OCI-LY1 (cell line): ENCODE measurements at regions not wholly inside any gene's neighbourhood (a gene's known extent, or its start where the extent isn't known, plus 50 kb on each side); places are given as distances from the start of the nearest gene placed in this dataset.

ENCODE experiments used
- H2AFZ ChIP-seq: fragments of 200-600 bp; sonication (generic), shearing (Covaris generic); 2 replicates; pipeline ENCODE4 v1.6.0; 2014; ENCODE audit warnings: antibody characterized with exemption, mild to moderate bottlenecking, low read length
- H3F3A ChIP-seq: fragments of 200-600 bp; sonication (generic), shearing (Covaris generic); 2 replicates; pipeline ENCODE4 v1.6.0; 2014; ENCODE audit warnings: mild to moderate bottlenecking, antibody characterized with exemption, low read length, moderate library complexity; ENCODE audit not compliant: insufficient read depth
- H3K27ac ChIP-seq: fragments of 200-600 bp; sonication (generic); 2 replicates; pipeline ENCODE4 v1.5.1; 2014; ENCODE audit warnings: low read length, mixed run types, mild to moderate bottlenecking, low read depth; ENCODE audit not compliant: poor library complexity, severe bottlenecking
- H3K27me3 ChIP-seq: fragments of 200-600 bp; sonication (generic); 2 replicates; pipeline ENCODE4 v1.6.0; 2014; ENCODE audit warnings: antibody characterized with exemption, mild to moderate bottlenecking, low read length, moderate library complexity; ENCODE audit not compliant: insufficient read depth
- H3K36me3 ChIP-seq: fragments of 200-600 bp; sonication (generic); 2 replicates; pipeline ENCODE4 v1.6.1; 2014; ENCODE audit warnings: mild to moderate bottlenecking, antibody characterized with exemption, low read length, moderate library complexity, mixed read lengths; ENCODE audit not compliant: insufficient read depth
- H3K4me1 ChIP-seq: fragments of 200-600 bp; sonication (generic); 2 replicates; pipeline ENCODE4 v1.5.1; 2014; ENCODE audit warnings: mild to moderate bottlenecking, low read length, moderate library complexity; ENCODE audit not compliant: insufficient read depth, severe bottlenecking
- H3K4me2 ChIP-seq: fragments of 200-600 bp; sonication (generic), shearing (Covaris generic); 2 replicates; pipeline ENCODE4 v1.6.1; 2014; ENCODE audit warnings: low read length
- H3K4me3 ChIP-seq: fragments of 200-600 bp; sonication (generic); 2 replicates; pipeline ENCODE4 v1.5.1; 2014; ENCODE audit warnings: low read length, low read depth, mild to moderate bottlenecking, mixed read lengths; ENCODE audit not compliant: poor library complexity, severe bottlenecking
- H3K79me2 ChIP-seq: fragments of 200-600 bp; shearing (Covaris generic); 2 replicates; pipeline ENCODE4 v1.6.1; 2016; ENCODE audit warnings: mixed run types, low read length, mixed read lengths; ENCODE audit not compliant: insufficient read depth
- H3K9ac ChIP-seq: fragments of 200-600 bp; sonication (generic), shearing (Covaris generic); 2 replicates; pipeline ENCODE4 v1.6.1; 2014; ENCODE audit warnings: mild to moderate bottlenecking, low read length, mixed read lengths
- H3K9me2 ChIP-seq: fragments of 200-600 bp; sonication (generic), shearing (Covaris generic); 2 replicates; pipeline ENCODE4 v1.6.1; 2014; ENCODE audit warnings: low read depth, mild to moderate bottlenecking, low read length, mixed read lengths
- H3K9me3 ChIP-seq: fragments of 200-600 bp; shearing (Covaris generic); 2 replicates; pipeline ENCODE4 v1.6.1; 2014; ENCODE audit warnings: low read length, mixed read lengths
- H4K20me1 ChIP-seq: fragments of 200-600 bp; sonication (generic), shearing (Covaris generic); 2 replicates; pipeline ENCODE4 v1.6.0; 2016; ENCODE audit warnings: mild to moderate bottlenecking, low read length; ENCODE audit not compliant: insufficient read depth
- CTCF ChIP-seq: fragments of 200-600 bp; sonication (generic), shearing (Covaris generic); IDR thresholded peaks from 2 replicates; pipeline ENCODE4 v1.5.1; 2017; ENCODE audit warnings: mild to moderate bottlenecking, antibody characterized with exemption, low read length, moderate library complexity, mixed read lengths
- EZH2 ChIP-seq: fragments of 200-600 bp; sonication (generic), shearing (Covaris generic); IDR thresholded peaks from 2 replicates; pipeline ENCODE4 v1.8.0; 2017; ENCODE audit warnings: borderline replicate concordance, mixed run types, mild to moderate bottlenecking, antibody characterized with exemption, low read length, moderate library complexity, mixed read lengths

- H3K9ac ChIP-seq: no peak overlapping the region
- H3K4me2 ChIP-seq: no peak overlapping the region
- no peak overlapping the region for H2AFZ ChIP-seq
- TF ChIP-seq CTCF (no peak), EZH2 (no peak)
- H3K4me1 ChIP-seq: no peaks in the 10 kb centered on the region
- H3K4me3 ChIP-seq: no peak overlapping the region
- no peak overlapping the region for H3K27ac ChIP-seq
- no peaks in the 10 kb centered on the region for H3F3A ChIP-seq
- no peaks in the 10 kb centered on the region for H3K36me3 ChIP-seq
- H4K20me1 ChIP-seq: no peaks in the 10 kb centered on the region
- no peaks in the 10 kb centered on the region for H3K9me3 ChIP-seq
- H3K79me2 ChIP-seq: no peaks in the 10 kb centered on the region
- H3K9me2 ChIP-seq: no peaks in the 10 kb centered on the region
- no peaks in the 10 kb centered on the region for H3K27me3 ChIP-seq
These were observed 279.4 kb downstream of the FAT3 start for GRCh38 chr11:92504004-92504403.

DNA sequence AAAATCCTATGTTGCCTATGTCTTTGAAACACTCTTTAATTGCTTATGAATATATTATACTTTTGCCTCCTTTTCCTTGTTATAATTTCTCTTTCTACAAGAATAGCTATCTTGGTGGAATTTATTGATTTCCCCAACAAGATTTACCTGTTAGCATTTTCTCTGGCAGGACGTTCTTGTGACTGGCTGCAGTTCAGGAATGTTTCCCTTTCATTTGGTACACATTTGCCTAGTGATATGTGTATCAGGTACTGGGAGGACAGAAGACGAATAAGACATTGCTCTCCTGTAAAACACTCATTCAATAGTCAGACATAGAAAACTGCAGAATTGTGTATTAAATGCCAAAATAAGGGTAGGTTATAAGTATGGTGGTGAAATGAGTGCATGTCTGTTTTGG, 279.9 kb downstream of the FAT3 start:
- H3K4me3 ChIP-seq: no peak overlapping the region
- H3K36me3 ChIP-seq: no peaks in the 10 kb centered on the region
- H3F3A ChIP-seq: no peaks in the 10 kb centered on the region
- no peaks in the 10 kb centered on the region for H3K27me3 ChIP-seq
- no peaks in the 10 kb centered on the region for H3K4me1 ChIP-seq
- H3K4me2 ChIP-seq: no peak overlapping the region
- H4K20me1 ChIP-seq: no peaks in the 10 kb centered on the region
- TF ChIP-seq CTCF (no peak), EZH2 (no peak)
- no peak overlapping the region for H3K27ac ChIP-seq
- no peak overlapping the region for H2AFZ ChIP-seq
- H3K9me3 ChIP-seq: no peaks in the 10 kb centered on the region
- no peaks in the 10 kb centered on the region for H3K9me2 ChIP-seq
- H3K9ac ChIP-seq: no peak overlapping the region
- H3K79me2 ChIP-seq: no peaks in the 10 kb centered on the region

DNA sequence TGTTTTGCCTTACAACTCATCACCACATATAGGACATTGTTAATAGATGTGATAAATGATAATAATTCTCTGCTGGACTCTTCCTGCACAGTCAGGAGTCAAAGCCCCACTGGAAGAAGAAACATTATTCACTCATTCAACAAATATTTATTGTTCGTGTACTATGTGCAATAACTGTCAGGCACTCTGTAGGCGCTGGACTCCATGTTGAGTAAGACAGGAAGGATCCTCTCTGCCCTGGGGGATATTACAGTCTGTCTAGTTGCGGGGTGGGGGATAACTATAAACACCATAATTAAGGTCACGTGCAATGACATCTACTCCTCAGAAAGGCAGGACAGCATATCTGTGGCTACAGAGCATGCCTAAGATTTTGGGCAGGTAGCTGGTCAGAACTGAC, 281.1 kb downstream of the FAT3 start:
- no peaks in the 10 kb centered on the region for H3K9me2 ChIP-seq
- H4K20me1 ChIP-seq: no peaks in the 10 kb centered on the region
- H3K79me2 ChIP-seq: no peaks in the 10 kb centered on the region
- TF ChIP-seq EZH2 (no peak), CTCF (no peak)
- H3K36me3 ChIP-seq: no peaks in the 10 kb centered on the region
- no peak overlapping the region for H3K4me3 ChIP-seq
- H3K27ac ChIP-seq: no peak overlapping the region
- no peaks in the 10 kb centered on the region for H3K9me3 ChIP-seq
- H3K4me2 ChIP-seq: no peak overlapping the region
- H3F3A ChIP-seq: no peaks in the 10 kb centered on the region
- H3K4me1 ChIP-seq: no peaks in the 10 kb centered on the region
- no peaks in the 10 kb centered on the region for H3K27me3 ChIP-seq
- no peak overlapping the region for H3K9ac ChIP-seq
- no peak overlapping the region for H2AFZ ChIP-seq
